ENCODE measurements at regions not wholly inside any gene's neighbourhood (a gene's known extent, or its start where the extent isn't known, plus 50 kb on each side); places are given as distances from the start of the nearest gene placed in this dataset.

DNA sequence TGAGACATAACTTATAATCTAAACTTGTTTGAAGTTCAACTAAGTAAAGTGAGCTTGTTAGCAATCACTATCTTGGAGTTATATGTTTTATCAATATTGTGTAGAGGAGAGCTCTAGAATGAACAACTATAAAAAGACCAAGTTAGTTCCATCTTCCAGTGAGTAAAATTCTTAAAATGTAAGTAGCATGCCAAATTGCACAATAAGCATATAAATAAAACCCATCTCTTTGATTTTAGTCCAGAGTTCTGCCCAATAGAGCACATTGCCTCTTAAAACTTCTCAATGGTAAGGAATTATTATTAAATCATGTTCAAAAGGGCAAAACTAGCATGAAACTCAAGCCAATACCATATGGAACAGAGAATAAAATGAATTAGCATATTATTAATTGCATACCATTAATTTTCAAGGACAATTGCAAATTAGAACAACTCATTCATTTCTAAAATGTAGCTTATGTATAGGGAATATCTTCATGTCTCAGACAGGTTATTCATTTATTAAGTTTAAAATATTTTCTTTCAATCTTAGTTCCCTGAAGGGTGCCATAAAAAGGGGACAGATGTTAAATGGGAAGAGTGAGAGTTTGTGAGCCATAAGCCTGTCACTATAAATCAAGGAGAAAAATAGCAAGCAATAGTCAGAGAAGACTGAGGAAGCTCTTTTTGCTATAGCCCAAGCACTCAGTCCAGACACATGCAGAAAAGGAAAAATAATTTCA is 507.6 kb downstream of the CENPC start:
- Histone ChIP-seq H3K4me2 (ENCODE audit: low read length) (no peak overlapping the region), H3K27me3 (ENCODE audit: insufficient read depth, low read length) (no peaks in the 10 kb centered on the region), H2AFZ (ENCODE audit: insufficient read depth, low read length, poor library complexity) (no peak overlapping the region), H4K8ac (ENCODE audit: low read depth, low read length) (no peak overlapping the region), H2AK5ac (ENCODE audit: low read length) (no peak overlapping the region), H3K79me2 (ENCODE audit: control insufficient read depth, insufficient read depth, low read length, poor library complexity) (no peaks in the 10 kb centered on the region), H4K12ac (ENCODE audit: low read depth, low read length) (no peak overlapping the region), H3K36me3 (ENCODE audit: control insufficient read depth in 1 of 2, insufficient read depth in 2 of 2, low read length in 2 of 2) (no peaks in the 10 kb centered on the region), H2BK12ac (ENCODE audit: low read length) (no peak overlapping the region), H3K79me1 (ENCODE audit: low read length) (no peaks in the 10 kb centered on the region), H3K4ac (ENCODE audit: low read depth, low read length) (no peak overlapping the region), H3K18ac (ENCODE audit: low read length) (no peak overlapping the region), H3K4me1 (ENCODE audit: control insufficient read depth in 1 of 2, insufficient read depth in 2 of 2, low read length in 2 of 2) (no peaks in the 10 kb centered on the region), H3K4me3 (ENCODE audit: low read depth, low read length) (no peak overlapping the region), H3K14ac (ENCODE audit: low read length) (no peak overlapping the region), H2BK120ac (ENCODE audit: insufficient read depth, low read length, poor library complexity) (no peak overlapping the region), H3K9me3 (ENCODE audit: insufficient read depth, low read depth, low read length) (no peaks in the 10 kb centered on the region), H3K23ac (ENCODE audit: low read length) (no peak overlapping the region), H4K91ac (ENCODE audit: low read depth, low read length) (no peak overlapping the region), H3K27ac (ENCODE audit: low read depth, low read length) (no peak overlapping the region), H3K9ac (ENCODE audit: low read length) (no peak overlapping the region), H2BK5ac (ENCODE audit: low read depth, low read length, poor library complexity) (no peak overlapping the region)
- no peak for DNase-seq

- Histone ChIP-seq H4K91ac (ENCODE audit: low read depth, low read length) (no peak overlapping the region), H2AFZ (ENCODE audit: insufficient read depth, low read length, poor library complexity) (no peak overlapping the region), H3K27ac (ENCODE audit: low read depth, low read length) (no peak overlapping the region), H3K9ac (ENCODE audit: low read length) (no peak overlapping the region), H3K4me2 (ENCODE audit: low read length) (no peak overlapping the region), H3K79me1 (ENCODE audit: low read length) (no peaks in the 10 kb centered on the region), H3K79me2 (ENCODE audit: control insufficient read depth, insufficient read depth, low read length, poor library complexity) (no peaks in the 10 kb centered on the region), H4K12ac (ENCODE audit: low read depth, low read length) (no peak overlapping the region), H3K4ac (ENCODE audit: low read depth, low read length) (no peak overlapping the region), H3K27me3 (ENCODE audit: insufficient read depth, low read length) (no peaks in the 10 kb centered on the region), H3K23ac (ENCODE audit: low read length) (no peak overlapping the region), H4K8ac (ENCODE audit: low read depth, low read length) (no peak overlapping the region), H3K4me3 (ENCODE audit: low read depth, low read length) (no peak overlapping the region), H3K18ac (ENCODE audit: low read length) (no peak overlapping the region), H2BK120ac (ENCODE audit: insufficient read depth, low read length, poor library complexity) (no peak overlapping the region), H3K36me3 (ENCODE audit: control insufficient read depth in 1 of 2, insufficient read depth in 2 of 2, low read length in 2 of 2) (no peaks in the 10 kb centered on the region), H3K9me3 (ENCODE audit: insufficient read depth, low read depth, low read length) (no peaks in the 10 kb centered on the region), H2AK5ac (ENCODE audit: low read length) (no peak overlapping the region), H3K4me1 (ENCODE audit: control insufficient read depth in 1 of 2, insufficient read depth in 2 of 2, low read length in 2 of 2) (no peaks in the 10 kb centered on the region), H3K14ac (ENCODE audit: low read length) (no peak overlapping the region), H2BK12ac (ENCODE audit: low read length) (no peak overlapping the region), H2BK5ac (ENCODE audit: low read depth, low read length, poor library complexity) (no peak overlapping the region)
- no peak for DNase-seq
Observed at GRCh38 chr4:67036791-67037190, 508.5 kb downstream of the CENPC start.

DNA sequence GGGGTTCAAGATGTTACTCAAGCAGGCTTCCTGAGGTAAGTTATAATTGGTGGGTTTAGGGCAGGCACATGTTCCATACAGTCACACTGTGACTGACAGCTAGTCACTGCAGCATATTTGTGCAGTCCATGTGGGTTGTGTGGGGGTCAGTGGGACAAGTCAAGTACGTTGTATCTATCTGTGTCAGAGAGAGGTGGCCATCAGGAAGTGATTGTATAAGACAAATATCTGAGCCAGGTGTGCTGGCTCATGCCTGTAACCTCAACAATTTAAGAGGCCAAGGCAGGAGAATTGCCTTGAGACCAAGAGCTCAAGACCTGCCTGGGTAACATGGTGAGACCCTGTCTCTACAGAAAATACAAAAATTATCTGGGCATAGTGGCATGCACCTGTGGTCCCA is 509.3 kb downstream of the CENPC start:
- Histone ChIP-seq H2AK5ac (ENCODE audit: low read length) (no peak overlapping the region), H2BK5ac (ENCODE audit: low read depth, low read length, poor library complexity) (no peak overlapping the region), H3K79me2 (ENCODE audit: control insufficient read depth, insufficient read depth, low read length, poor library complexity) (no peaks in the 10 kb centered on the region), H3K36me3 (ENCODE audit: control insufficient read depth in 1 of 2, insufficient read depth in 2 of 2, low read length in 2 of 2) (no peaks in the 10 kb centered on the region), H2BK12ac (ENCODE audit: low read length) (no peak overlapping the region), H3K9me3 (ENCODE audit: insufficient read depth, low read depth, low read length) (no peaks in the 10 kb centered on the region), H4K8ac (ENCODE audit: low read depth, low read length) (no peak overlapping the region), H3K9ac (ENCODE audit: low read length) (no peak overlapping the region), H3K18ac (ENCODE audit: low read length) (no peak overlapping the region), H2AFZ (ENCODE audit: insufficient read depth, low read length, poor library complexity) (no peak overlapping the region), H3K14ac (ENCODE audit: low read length) (no peak overlapping the region), H4K12ac (ENCODE audit: low read depth, low read length) (no peak overlapping the region), H2BK120ac (ENCODE audit: insufficient read depth, low read length, poor library complexity) (no peak overlapping the region), H3K4me2 (ENCODE audit: low read length) (no peak overlapping the region), H3K4me1 (ENCODE audit: control insufficient read depth in 1 of 2, insufficient read depth in 2 of 2, low read length in 2 of 2) (no peaks in the 10 kb centered on the region), H3K27me3 (ENCODE audit: insufficient read depth, low read length) (no peaks in the 10 kb centered on the region), H3K4me3 (ENCODE audit: low read depth, low read length) (no peak overlapping the region), H3K79me1 (ENCODE audit: low read length) (no peaks in the 10 kb centered on the region), H3K4ac (ENCODE audit: low read depth, low read length) (no peak overlapping the region), H3K23ac (ENCODE audit: low read length) (no peak overlapping the region), H3K27ac (ENCODE audit: low read depth, low read length) (no peak overlapping the region), H4K91ac (ENCODE audit: low read depth, low read length) (no peak overlapping the region)
- DNase-seq = no peak
- no CpG with 5 or more reads among the region's 1 CpG for WGBS (ENCODE audit: extremely low coverage, insufficient coverage, insufficient read length)

DNA sequence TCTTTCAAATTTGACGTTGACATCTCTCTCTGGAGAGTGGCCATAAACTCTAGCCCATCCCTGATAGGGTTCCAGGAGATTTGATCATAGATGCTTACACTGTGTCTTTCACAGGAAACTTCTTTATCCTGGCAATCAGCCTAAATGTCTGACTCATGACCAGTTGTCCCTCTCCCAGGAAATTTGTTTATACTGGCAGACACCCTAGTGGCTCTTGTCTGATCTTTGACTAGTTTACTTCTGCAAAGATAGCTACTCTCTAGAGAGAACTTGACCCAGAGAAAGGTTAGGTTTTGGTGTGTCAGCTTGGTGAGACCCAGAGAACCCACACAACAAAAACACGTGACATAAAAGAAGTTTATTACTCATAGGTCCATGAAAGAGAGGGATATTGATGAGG is 509.8 kb downstream of the CENPC start:
- Histone ChIP-seq H3K18ac (ENCODE audit: low read length) (no peak overlapping the region), H4K91ac (ENCODE audit: low read depth, low read length) (no peak overlapping the region), H3K36me3 (ENCODE audit: control insufficient read depth in 1 of 2, insufficient read depth in 2 of 2, low read length in 2 of 2) (no peaks in the 10 kb centered on the region), H3K79me2 (ENCODE audit: control insufficient read depth, insufficient read depth, low read length, poor library complexity) (no peaks in the 10 kb centered on the region), H3K79me1 (ENCODE audit: low read length) (no peaks in the 10 kb centered on the region), H2AFZ (ENCODE audit: insufficient read depth, low read length, poor library complexity) (no peak overlapping the region), H3K4me1 (ENCODE audit: control insufficient read depth in 1 of 2, insufficient read depth in 2 of 2, low read length in 2 of 2) (no peaks in the 10 kb centered on the region), H4K12ac (ENCODE audit: low read depth, low read length) (no peak overlapping the region), H2BK12ac (ENCODE audit: low read length) (no peak overlapping the region), H4K8ac (ENCODE audit: low read depth, low read length) (no peak overlapping the region), H3K4me3 (ENCODE audit: low read depth, low read length) (no peak overlapping the region), H3K4me2 (ENCODE audit: low read length) (no peak overlapping the region), H2AK5ac (ENCODE audit: low read length) (no peak overlapping the region), H3K14ac (ENCODE audit: low read length) (no peak overlapping the region), H3K9me3 (ENCODE audit: insufficient read depth, low read depth, low read length) (no peaks in the 10 kb centered on the region), H2BK5ac (ENCODE audit: low read depth, low read length, poor library complexity) (no peak overlapping the region), H3K23ac (ENCODE audit: low read length) (no peak overlapping the region), H3K27ac (ENCODE audit: low read depth, low read length) (no peak overlapping the region), H3K4ac (ENCODE audit: low read depth, low read length) (no peak overlapping the region), H3K9ac (ENCODE audit: low read length) (no peak overlapping the region), H2BK120ac (ENCODE audit: insufficient read depth, low read length, poor library complexity) (no peak overlapping the region), H3K27me3 (ENCODE audit: insufficient read depth, low read length) (no peaks in the 10 kb centered on the region)
- WGBS (ENCODE audit: extremely low coverage, insufficient coverage, insufficient read length) = no CpG with 5 or more reads among the region's 2 CpGs
- DNase-seq = no peak
